ENCODE measurements at regions not wholly inside any gene's neighbourhood (a gene's known extent, or its start where the extent isn't known, plus 50 kb on each side); places are given as distances from the start of the nearest gene placed in this dataset.
"Not testable (repeated sequence)": the region's sequence is repeated elsewhere in the genome, so short reads cannot be mapped to it uniquely, and the experiment has no call there.

- no peak for DNase-seq (ENCODE audit: low read depth)
Observed at GRCh38 chr5:18736051-18736398, 1101.8 kb downstream of the TAF11L14 start.

GRCh38 chr5:18736736-18737135, 1102.5 kb downstream of the TAF11L14 start:
- DNase-seq (ENCODE audit: low read depth) = not testable (repeated sequence)

GRCh38 chr5:18740301-18740700, 1106.0 kb downstream of the TAF11L14 start:
- DNase-seq (ENCODE audit: low read depth) = no peak

- DNase-seq (ENCODE audit: low read depth) = no peak
Observed at GRCh38 chr5:18742830-18743229, 1108.6 kb downstream of the TAF11L14 start.

GRCh38 chr5:18744441-18744840, 1110.2 kb downstream of the TAF11L14 start:
- DNase-seq (ENCODE audit: low read depth) = no peak

GRCh38 chr5:18745042-18745987, 1111.1 kb downstream of the TAF11L14 start:
- DNase-seq (ENCODE audit: low read depth) = no peak

- peak; percentile 10 for DNase-seq (ENCODE audit: low read depth)
Observed at GRCh38 chr5:18745988-18746615, 1111.8 kb downstream of the TAF11L14 start.

GRCh38 chr5:18749763-18750162, 1115.5 kb downstream of the TAF11L14 start:
- no peak for DNase-seq (ENCODE audit: low read depth)

- DNase-seq (ENCODE audit: low read depth) = no peak
Observed at GRCh38 chr5:18752317-18752716, 1118.1 kb downstream of the TAF11L14 start.

GRCh38 chr5:18754201-18754600, 1119.9 kb downstream of the TAF11L14 start:
- no peak for DNase-seq (ENCODE audit: low read depth)

- no peak for DNase-seq (ENCODE audit: low read depth)
Observed at GRCh38 chr5:18761801-18762200, 1127.5 kb downstream of the TAF11L14 start.

- no peak for DNase-seq (ENCODE audit: low read depth)
Observed at GRCh38 chr5:18764161-18764560, 1129.9 kb downstream of the TAF11L14 start.

GRCh38 chr5:18765304-18765703, 1131.0 kb downstream of the TAF11L14 start:
- no peak for DNase-seq (ENCODE audit: low read depth)

- DNase-seq (ENCODE audit: low read depth) = no peak
Observed at GRCh38 chr5:18771097-18771610, 1136.9 kb downstream of the TAF11L14 start.

- no peak for DNase-seq (ENCODE audit: low read depth)
Observed at GRCh38 chr5:18772475-18772874, 1138.2 kb downstream of the TAF11L14 start.

GRCh38 chr5:18778225-18778624, 1144.0 kb downstream of the TAF11L14 start:
- no peak for DNase-seq (ENCODE audit: low read depth)

- no peak for DNase-seq (ENCODE audit: low read depth)
Observed at GRCh38 chr5:18789218-18789998, 1155.1 kb downstream of the TAF11L14 start.

- no peak for DNase-seq (ENCODE audit: low read depth)
Observed at GRCh38 chr5:18792145-18792544, 1157.9 kb downstream of the TAF11L14 start.

- no peak for DNase-seq (ENCODE audit: low read depth)
Observed at GRCh38 chr5:18797222-18797621, 1163.0 kb downstream of the TAF11L14 start.

- no peak for DNase-seq (ENCODE audit: low read depth)
Observed at GRCh38 chr5:18798058-18798457, 1163.8 kb downstream of the TAF11L14 start.

- DNase-seq (ENCODE audit: low read depth) = no peak
Observed at GRCh38 chr5:18799482-18800128, 1165.3 kb downstream of the TAF11L14 start.

Data from stimulated activated CD8-positive, alpha-beta memory T cell treated with anti-CD3 and anti-CD28 coated beads, Interleukin-4, amount 100 ng/mL, for 24 hours (primary cell).